ENCODE measurements at regions not wholly inside any gene's neighbourhood (a gene's known extent, or its start where the extent isn't known, plus 50 kb on each side); places are given as distances from the start of the nearest gene placed in this dataset.
"Not testable (repeated sequence)": the region's sequence is repeated elsewhere in the genome, so short reads cannot be mapped to it uniquely, and the experiment has no call there.

DNA sequence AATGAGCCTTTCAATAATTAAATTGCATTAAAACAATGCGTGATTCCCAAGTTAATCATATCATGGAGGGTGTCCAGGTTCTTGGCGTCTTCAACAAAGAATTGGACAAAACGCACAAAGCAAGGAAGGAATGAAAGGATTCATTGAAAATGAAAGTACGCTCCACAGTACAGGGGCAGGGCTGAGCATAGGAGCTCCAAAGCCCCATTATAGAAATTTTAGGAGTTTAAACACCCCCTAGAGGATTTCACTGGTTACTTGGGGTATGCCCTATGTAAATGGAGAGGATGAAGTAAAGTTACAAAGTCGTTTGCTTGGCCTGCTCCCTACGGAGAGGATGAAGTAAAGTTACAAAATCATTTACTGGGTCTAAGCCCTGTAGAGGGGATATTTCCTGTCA is 1910.4 kb downstream of the C4orf33 start:
- no peaks in the 10 kb centered on the region for H3K36me3 Mint-ChIP-seq (ENCODE audit: insufficient read depth, unreplicated experiment)

DNA sequence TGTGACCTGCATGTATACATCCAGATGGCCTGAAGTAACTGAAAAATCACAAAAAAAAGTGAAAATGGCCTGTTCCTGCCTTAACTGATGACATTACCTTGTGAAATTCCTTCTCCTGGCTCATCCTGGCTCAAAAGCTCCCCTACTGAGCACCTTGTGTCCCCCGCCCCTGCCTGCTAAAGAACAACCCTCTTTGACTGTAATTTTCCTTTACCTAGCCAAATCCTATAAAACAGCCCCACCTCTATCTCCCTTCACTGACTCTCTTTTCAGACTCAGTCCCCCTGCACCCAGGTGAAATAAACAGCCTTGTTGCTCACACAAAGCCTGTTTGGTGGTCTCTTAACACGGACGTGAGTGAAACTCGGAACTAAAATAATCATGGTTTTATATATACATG is 1916.0 kb downstream of the C4orf33 start:
- CTCF ChIA-PET, result not testable (repeated sequence)

More for the DNA sequence above, 1910.4 kb downstream of the C4orf33 start:
- H3K36me3 ChIP-seq (ENCODE audit: control insufficient read depth, insufficient read depth, low read length), result no peaks in the 10 kb centered on the region
- ChIA-PET CTCF (no interaction called here), POLR2A (no interaction called here)
- H3K27ac Mint-ChIP-seq (ENCODE audit: unreplicated experiment), result no peak overlapping the region
- no peaks in the 10 kb centered on the region for H3K4me1 Mint-ChIP-seq (ENCODE audit: low read depth, unreplicated experiment)
- no peaks in the 10 kb centered on the region for H3K9me3 Mint-ChIP-seq (ENCODE audit: unreplicated experiment)
- no peaks in the 10 kb centered on the region for H3K4me1 ChIP-seq
- DNase-seq, result no peak
- H3K4me3 Mint-ChIP-seq (ENCODE audit: unreplicated experiment), result no peak overlapping the region
- H3K27me3 ChIP-seq (replicated peaks; ENCODE audit: control insufficient read depth, insufficient read depth, low read length), result no peaks in the 10 kb centered on the region
- TF ChIP-seq, protein P1, sequence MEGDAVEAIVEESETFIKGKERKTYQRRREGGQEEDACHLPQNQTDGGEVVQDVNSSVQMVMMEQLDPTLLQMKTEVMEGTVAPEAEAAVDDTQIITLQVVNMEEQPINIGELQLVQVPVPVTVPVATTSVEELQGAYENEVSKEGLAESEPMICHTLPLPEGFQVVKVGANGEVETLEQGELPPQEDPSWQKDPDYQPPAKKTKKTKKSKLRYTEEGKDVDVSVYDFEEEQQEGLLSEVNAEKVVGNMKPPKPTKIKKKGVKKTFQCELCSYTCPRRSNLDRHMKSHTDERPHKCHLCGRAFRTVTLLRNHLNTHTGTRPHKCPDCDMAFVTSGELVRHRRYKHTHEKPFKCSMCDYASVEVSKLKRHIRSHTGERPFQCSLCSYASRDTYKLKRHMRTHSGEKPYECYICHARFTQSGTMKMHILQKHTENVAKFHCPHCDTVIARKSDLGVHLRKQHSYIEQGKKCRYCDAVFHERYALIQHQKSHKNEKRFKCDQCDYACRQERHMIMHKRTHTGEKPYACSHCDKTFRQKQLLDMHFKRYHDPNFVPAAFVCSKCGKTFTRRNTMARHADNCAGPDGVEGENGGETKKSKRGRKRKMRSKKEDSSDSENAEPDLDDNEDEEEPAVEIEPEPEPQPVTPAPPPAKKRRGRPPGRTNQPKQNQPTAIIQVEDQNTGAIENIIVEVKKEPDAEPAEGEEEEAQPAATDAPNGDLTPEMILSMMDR (IDR thresholded peaks at IDR 0.05; ENCODE audit: insufficient read depth in 1 of 2, low read depth in 1 of 2, low read length in 1 of 2, severe bottlenecking in 1 of 2, unreplicated experiment in 1 of 2), result no peak
- H3K27me3 Mint-ChIP-seq (ENCODE audit: insufficient read depth, unreplicated experiment), result no peaks in the 10 kb centered on the region
- H3K4me3 ChIP-seq (ENCODE audit: low read depth, low read length), result no peak overlapping the region
- H3K9me3 ChIP-seq, result no peaks in the 10 kb centered on the region
- no TSS peak for BruUV-seq (replicated peaks)
- intact Hi-C loops (cut with micrococcal nuclease; ENCODE audit: unreplicated experiment), result no loop called here

DNA sequence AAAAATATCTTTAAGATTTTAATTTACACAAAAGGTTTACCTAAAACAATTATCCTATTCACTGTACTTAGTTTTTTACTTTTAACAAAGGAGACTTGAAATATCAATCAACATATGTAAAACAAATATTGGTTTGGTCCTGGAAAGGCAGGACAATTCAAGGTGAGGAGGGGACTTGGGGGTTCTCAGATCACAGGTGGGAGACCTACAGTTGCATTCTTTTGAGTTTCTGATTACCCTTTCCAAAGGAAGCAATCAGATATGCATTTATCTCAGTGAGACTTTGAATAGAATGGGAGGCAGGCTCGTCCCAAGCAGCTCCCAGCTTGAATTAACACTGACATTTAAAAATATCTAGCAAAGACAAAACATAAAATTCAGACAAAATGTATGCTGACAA is 1917.3 kb downstream of the C4orf33 start:
- no TSS peak for BruUV-seq (replicated peaks)
- H3K9me3 ChIP-seq, result no peaks in the 10 kb centered on the region
- no peaks in the 10 kb centered on the region for H3K4me1 Mint-ChIP-seq (ENCODE audit: low read depth, unreplicated experiment)
- no peak overlapping the region for H3K27ac Mint-ChIP-seq (ENCODE audit: unreplicated experiment)
- ChIA-PET POLR2A (no interaction called here), CTCF (no interaction called here)
- no peaks in the 10 kb centered on the region for H3K36me3 ChIP-seq (ENCODE audit: control insufficient read depth, insufficient read depth, low read length)
- no peaks in the 10 kb centered on the region for H3K27me3 Mint-ChIP-seq (ENCODE audit: insufficient read depth, unreplicated experiment)
- H3K36me3 Mint-ChIP-seq (ENCODE audit: insufficient read depth, unreplicated experiment), result no peaks in the 10 kb centered on the region
- H3K4me1 ChIP-seq, result no peaks in the 10 kb centered on the region
- no peak overlapping the region for H3K4me3 Mint-ChIP-seq (ENCODE audit: unreplicated experiment)
- TF ChIP-seq, protein P1 (IDR thresholded peaks at IDR 0.05; ENCODE audit: insufficient read depth in 1 of 2, low read depth in 1 of 2, low read length in 1 of 2, severe bottlenecking in 1 of 2, unreplicated experiment in 1 of 2), result no peak
- intact Hi-C loops (cut with micrococcal nuclease; ENCODE audit: unreplicated experiment), result no loop called here
- H3K27me3 ChIP-seq (replicated peaks; ENCODE audit: control insufficient read depth, insufficient read depth, low read length), result no peaks in the 10 kb centered on the region
- no peak overlapping the region for H3K4me3 ChIP-seq (ENCODE audit: low read depth, low read length)
- no peak for DNase-seq
- H3K9me3 Mint-ChIP-seq (ENCODE audit: unreplicated experiment), result no peaks in the 10 kb centered on the region

More for the DNA sequence above, 1916.0 kb downstream of the C4orf33 start:
- H3K9me3 Mint-ChIP-seq (ENCODE audit: unreplicated experiment); H3K36me3 Mint-ChIP-seq (ENCODE audit: insufficient read depth, unreplicated experiment); H3K27ac Mint-ChIP-seq (ENCODE audit: unreplicated experiment); BruUV-seq (replicated peaks); H3K4me3 ChIP-seq (ENCODE audit: low read depth, low read length); H3K4me1 Mint-ChIP-seq (ENCODE audit: low read depth, unreplicated experiment); H3K27me3 Mint-ChIP-seq (ENCODE audit: insufficient read depth, unreplicated experiment); H3K27me3 ChIP-seq (replicated peaks; ENCODE audit: control insufficient read depth, insufficient read depth, low read length); intact Hi-C loops (cut with micrococcal nuclease; ENCODE audit: unreplicated experiment); H3K4me3 Mint-ChIP-seq (ENCODE audit: unreplicated experiment); POLR2A ChIA-PET; H3K4me1 ChIP-seq; H3K9me3 ChIP-seq; H3K36me3 ChIP-seq (ENCODE audit: control insufficient read depth, insufficient read depth, low read length); DNase-seq: not testable (repeated sequence)

DNA sequence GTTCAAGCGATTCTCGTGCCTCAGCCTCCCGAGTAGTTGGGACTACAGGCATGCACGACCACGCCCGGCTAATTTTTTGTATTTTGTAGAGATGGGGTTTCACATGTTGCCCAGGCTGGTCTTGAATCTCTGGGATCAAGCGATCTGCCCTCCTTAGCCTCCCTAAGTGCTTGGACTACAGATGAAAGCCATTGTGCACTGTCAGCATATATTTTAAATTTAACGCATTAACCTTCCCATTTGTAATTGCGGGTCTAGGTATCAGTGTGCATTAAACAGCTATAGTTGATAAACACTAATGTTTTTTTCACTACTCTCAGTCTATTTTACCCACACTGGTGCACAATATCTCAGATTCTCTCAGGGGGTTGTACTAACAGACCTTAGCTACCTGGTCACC is 1930.8 kb downstream of the C4orf33 start:
- H3K36me3 ChIP-seq (ENCODE audit: control insufficient read depth, insufficient read depth, low read length), result no peaks in the 10 kb centered on the region
- Mint-ChIP-seq H3K4me3 (ENCODE audit: unreplicated experiment) (no peak overlapping the region), H3K36me3 (ENCODE audit: insufficient read depth, unreplicated experiment) (no peaks in the 10 kb centered on the region), H3K27ac (ENCODE audit: unreplicated experiment) (no peak overlapping the region), H3K9me3 (ENCODE audit: unreplicated experiment) (no peaks in the 10 kb centered on the region), H3K27me3 (ENCODE audit: insufficient read depth, unreplicated experiment) (no peaks in the 10 kb centered on the region), H3K4me1 (ENCODE audit: low read depth, unreplicated experiment) (no peaks in the 10 kb centered on the region)
- intact Hi-C loops (cut with micrococcal nuclease; ENCODE audit: unreplicated experiment), result no loop called here
- CTCF ChIA-PET, result no interaction called here
- no peaks in the 10 kb centered on the region for H3K9me3 ChIP-seq
- no peak overlapping the region for H3K4me3 ChIP-seq (ENCODE audit: low read depth, low read length)
- no TSS peak for BruUV-seq (replicated peaks)
- H3K4me1 ChIP-seq, result no peaks in the 10 kb centered on the region
- POLR2A ChIA-PET, result no interaction called here
- no peak for DNase-seq
- no peaks in the 10 kb centered on the region for H3K27me3 ChIP-seq (replicated peaks; ENCODE audit: control insufficient read depth, insufficient read depth, low read length)
- TF ChIP-seq, protein P1 (IDR thresholded peaks at IDR 0.05; ENCODE audit: insufficient read depth in 1 of 2, low read depth in 1 of 2, low read length in 1 of 2, severe bottlenecking in 1 of 2, unreplicated experiment in 1 of 2), result no peak

All from Caco-2 (cell line).